DOHH2 (cell line): ENCODE measurements at regions not wholly inside any gene's neighbourhood (a gene's known extent, or its start where the extent isn't known, plus 50 kb on each side); places are given as distances from the start of the nearest gene placed in this dataset.

Experiments used
- EZH2phosphoT487 ChIP-seq: fragments of 200-600 bp; sonication (generic); IDR thresholded peaks from 2 replicates; pipeline ENCODE4 v1.6.1; 2017; ENCODE audit warnings: borderline replicate concordance, mild to moderate bottlenecking, antibody characterized with exemption, low read length, moderate library complexity, mixed read lengths
- TF ChIP-seq, protein P1 (sequence below): fragments of 200-600 bp; sonication (generic); IDR thresholded peaks from one replicate; pipeline ENCODE4 v1.5.1; 2014; ENCODE audit warnings: antibody characterized with exemption, mild to moderate bottlenecking, low read depth, low read length; ENCODE audit not compliant: poor library complexity, severe bottlenecking

GRCh38 chr3:71961891-71962290 is 176.9 kb upstream of the PROK2 start:
- TF ChIP-seq, protein P1, sequence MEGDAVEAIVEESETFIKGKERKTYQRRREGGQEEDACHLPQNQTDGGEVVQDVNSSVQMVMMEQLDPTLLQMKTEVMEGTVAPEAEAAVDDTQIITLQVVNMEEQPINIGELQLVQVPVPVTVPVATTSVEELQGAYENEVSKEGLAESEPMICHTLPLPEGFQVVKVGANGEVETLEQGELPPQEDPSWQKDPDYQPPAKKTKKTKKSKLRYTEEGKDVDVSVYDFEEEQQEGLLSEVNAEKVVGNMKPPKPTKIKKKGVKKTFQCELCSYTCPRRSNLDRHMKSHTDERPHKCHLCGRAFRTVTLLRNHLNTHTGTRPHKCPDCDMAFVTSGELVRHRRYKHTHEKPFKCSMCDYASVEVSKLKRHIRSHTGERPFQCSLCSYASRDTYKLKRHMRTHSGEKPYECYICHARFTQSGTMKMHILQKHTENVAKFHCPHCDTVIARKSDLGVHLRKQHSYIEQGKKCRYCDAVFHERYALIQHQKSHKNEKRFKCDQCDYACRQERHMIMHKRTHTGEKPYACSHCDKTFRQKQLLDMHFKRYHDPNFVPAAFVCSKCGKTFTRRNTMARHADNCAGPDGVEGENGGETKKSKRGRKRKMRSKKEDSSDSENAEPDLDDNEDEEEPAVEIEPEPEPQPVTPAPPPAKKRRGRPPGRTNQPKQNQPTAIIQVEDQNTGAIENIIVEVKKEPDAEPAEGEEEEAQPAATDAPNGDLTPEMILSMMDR: no peak
- no peak for TF ChIP-seq EZH2phosphoT487
